HG03159 (cell line): ENCODE measurements at regions not wholly inside any gene's neighbourhood (a gene's known extent, or its start where the extent isn't known, plus 50 kb on each side); places are given as distances from the start of the nearest gene placed in this dataset.
"Not testable (repeated sequence)": the region's sequence is repeated elsewhere in the genome, so short reads cannot be mapped to it uniquely, and the experiment has no call there.

Experiments
- ATAC-seq: cut with Tn5 transposase; IDR thresholded peaks from one replicate; pipeline ENCODE4 v1.9.1; 2021; ENCODE audit warnings: mild to moderate bottlenecking, moderate library complexity; ENCODE audit not compliant: unreplicated experiment

DNA sequence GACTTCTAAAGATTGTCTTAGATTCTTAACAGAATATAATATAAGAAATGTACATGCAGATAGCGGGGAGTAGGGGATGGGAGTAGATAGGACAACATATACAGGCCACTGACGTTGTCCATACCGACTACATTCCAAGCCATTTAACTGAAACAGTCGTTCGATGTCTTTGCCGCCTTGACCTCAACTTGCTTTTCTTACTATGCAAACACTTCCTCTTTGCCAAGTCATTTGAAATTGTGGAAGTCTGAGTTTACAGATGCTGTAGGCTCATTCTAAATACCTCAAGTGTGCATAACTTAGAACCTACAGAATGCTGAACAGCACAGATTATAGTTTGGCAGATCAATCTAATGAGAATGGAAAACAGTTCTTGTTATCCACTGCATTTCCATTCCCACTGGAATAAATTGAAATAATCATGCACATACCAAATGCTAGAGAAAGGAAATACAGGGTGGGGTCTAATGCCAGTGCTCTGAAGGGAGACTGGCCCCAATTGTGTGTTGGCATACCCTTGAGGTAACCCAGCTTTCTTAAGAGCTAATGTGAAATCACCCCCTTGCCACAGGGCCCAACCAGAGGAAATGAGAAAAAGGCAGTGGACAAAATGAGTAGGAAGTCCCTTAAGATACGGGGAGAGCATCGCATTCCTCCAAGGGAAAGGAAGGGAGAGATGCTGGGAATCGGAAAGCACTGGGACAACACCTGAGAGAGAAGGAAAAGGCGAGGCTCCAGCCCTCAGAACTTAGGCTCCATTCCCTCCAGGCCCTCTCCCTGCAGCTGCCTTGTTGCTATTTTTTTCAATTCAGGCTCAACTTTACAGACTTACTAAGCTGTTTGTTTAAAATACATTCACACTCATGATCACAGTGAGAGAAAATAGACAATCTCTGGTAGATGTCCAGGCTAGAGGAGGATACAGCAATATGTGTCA lies 380.9 kb upstream of the TMTC1 start:
- no peak for ATAC-seq

- ATAC-seq, result not testable (repeated sequence)
Observed at GRCh38 chr12:30156833-30157232, 373.1 kb upstream of the TMTC1 start.

GRCh38 chr12:30155001-30155730 lies 371.4 kb upstream of the TMTC1 start:
- ATAC-seq, result no peak

- no peak for ATAC-seq
Observed at GRCh38 chr12:30153981-30154380, 370.2 kb upstream of the TMTC1 start.

GRCh38 chr12:30152705-30153104 lies 369.0 kb upstream of the TMTC1 start:
- no peak for ATAC-seq

DNA sequence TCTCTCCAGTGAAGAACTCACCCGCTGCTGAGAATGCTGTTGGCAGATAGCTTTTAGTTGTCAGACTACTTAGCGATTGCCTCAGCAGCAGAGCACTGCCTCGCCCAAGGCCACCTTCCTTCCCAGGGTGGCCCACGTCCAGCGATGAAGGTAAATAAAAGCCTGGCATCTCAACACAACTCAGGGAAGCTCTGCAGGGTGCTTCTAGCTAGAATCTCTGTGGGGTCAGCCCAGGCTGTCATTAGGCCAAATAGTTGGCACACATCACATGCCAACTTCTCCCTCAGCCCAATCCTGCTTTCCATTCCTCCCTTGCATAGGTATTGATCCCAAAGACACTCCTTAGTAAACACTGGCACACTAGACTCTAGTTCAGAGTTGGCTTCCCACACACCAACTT lies 368.1 kb upstream of the TMTC1 start:
- ATAC-seq, result no peak

DNA sequence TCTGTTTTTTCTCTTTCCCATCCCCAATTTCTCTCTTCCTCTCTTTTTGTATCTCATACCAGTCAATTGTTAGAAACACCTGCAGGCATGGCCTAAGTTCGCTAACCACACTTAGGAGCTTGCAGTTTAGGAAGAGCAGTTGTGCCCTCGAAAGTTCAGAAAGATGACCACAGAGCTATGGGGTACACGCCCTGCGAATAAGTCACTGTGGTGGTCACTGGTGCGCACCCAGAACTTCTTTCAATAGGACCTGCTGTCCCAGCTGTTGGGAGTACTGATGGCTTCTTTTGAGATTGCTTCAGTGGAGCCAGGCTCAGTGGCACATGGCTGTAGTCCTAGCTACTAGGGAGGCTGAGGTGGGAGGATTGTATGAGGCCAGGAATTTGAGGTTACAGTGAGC lies 362.8 kb upstream of the TMTC1 start:
- ATAC-seq, result no peak

DNA sequence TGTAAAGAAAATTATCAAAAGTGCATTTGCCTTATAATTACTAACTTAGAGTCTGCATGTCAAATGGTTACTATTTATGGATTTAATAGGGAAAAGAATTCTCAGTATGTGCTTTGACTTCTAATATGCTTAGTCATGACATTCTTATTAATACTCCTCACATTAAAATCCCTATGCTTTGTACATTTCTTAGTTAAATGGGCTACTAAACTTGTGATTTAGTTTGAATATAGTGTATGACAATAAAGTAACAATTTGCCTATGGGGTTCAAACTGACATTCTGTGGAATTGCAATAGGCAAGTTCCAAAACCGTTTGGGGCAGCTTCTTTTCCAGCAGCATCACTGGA lies 361.9 kb upstream of the TMTC1 start:
- no peak for ATAC-seq

GRCh38 chr12:30144777-30145683 lies 361.3 kb upstream of the TMTC1 start:
- no peak for ATAC-seq

DNA sequence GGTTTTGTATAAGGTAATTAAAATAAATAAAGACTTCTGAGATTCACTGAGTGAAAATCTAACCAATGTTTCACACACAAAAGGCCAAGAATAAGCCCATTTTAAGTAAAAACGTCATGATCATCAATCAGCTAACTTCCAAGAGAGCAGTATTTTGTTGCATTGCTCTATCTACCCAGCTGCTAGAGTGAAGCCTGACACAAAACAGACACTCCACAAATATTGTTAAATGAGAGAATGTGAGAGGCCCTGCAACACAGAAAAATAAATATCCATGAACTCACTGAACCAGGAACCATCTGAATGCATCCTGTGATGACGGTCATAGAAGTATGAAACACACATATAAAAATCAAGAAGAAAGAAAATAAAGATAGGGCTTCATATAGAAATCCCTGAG lies 358.6 kb upstream of the TMTC1 start:
- no peak for ATAC-seq

GRCh38 chr12:30138483-30138882 lies 354.7 kb upstream of the TMTC1 start:
- no peak for ATAC-seq

GRCh38 chr12:30136696-30137095 lies 353.0 kb upstream of the TMTC1 start:
- ATAC-seq, result no peak

DNA sequence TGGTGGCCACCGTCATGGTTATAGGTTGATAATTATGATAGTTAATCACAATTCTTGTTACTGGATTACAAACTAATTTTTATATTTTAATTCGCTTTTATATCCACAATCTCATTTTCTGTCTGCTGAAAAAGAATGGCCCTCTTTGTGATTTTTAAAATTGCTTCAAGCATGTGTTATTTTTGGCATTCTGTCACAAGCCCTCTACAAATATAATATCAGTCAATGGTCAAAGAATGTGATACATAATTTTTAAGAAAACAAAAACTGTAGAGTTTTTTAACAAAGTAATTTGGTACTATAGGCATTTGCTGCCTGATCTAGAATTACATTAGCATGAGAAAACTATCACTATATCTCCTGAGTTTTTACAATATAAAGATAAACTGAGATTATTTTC lies 352.0 kb upstream of the TMTC1 start:
- ATAC-seq, result no peak

- no peak for ATAC-seq
Observed at GRCh38 chr12:30134229-30134628, 350.5 kb upstream of the TMTC1 start.

GRCh38 chr12:30126944-30127343 lies 343.2 kb upstream of the TMTC1 start:
- no peak for ATAC-seq

DNA sequence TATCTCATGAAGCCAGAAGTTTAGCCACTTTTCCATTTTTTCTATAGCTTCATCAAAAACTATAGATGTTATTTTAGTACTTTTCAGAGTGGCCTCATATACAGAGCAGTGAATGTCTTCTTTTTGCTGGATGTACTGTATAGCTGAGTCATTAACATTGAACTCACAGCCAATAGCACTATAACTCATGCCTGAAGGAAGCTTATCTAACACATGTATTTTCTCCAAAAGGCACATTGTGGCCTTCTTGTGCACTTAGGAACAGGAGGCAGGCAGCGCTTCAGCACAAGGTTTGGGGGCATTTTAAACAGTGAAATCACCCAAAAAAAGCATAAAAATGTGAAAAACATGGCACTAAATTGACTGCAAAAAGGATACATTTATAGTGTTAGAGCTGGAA lies 336.8 kb upstream of the TMTC1 start:
- no peak for ATAC-seq

DNA sequence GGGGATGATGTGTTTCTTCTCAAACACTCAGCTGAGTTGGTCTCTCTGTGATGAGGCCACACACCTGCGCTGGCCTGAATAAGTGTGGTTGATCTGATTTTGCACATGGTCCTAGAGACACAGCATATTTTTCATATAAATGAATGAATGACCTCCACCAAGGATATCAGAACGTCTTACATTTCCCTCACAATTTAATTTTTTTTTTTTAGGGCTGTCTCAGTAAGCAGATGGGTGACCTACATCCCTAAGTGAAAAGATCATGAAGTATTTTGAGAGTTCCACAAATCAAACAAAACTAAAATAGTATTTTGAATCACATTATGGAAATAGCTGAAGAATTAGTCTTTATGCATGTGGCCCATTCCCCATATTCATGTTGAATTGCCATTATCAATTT lies 333.7 kb upstream of the TMTC1 start:
- ATAC-seq, result no peak

DNA sequence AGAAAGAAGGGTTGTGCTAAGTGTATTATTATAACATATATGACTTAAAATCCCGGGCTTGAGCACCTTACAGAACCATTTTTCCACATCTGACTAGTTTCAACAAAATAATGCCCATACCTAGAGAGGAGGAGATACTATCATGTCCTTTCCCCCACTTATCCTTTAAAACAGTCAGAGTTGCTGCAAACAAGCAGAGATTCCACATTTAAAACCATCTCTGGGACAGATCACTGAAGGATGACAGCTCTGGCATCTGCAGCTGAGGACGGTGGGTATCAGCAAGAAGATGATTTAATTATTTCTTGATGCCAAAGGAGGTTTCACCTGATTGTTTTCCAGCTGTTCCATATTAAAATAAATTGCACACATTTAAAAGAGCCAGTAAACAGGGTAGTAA lies 328.0 kb upstream of the TMTC1 start:
- ATAC-seq, result no peak

GRCh38 chr12:30110958-30111586 lies 327.3 kb upstream of the TMTC1 start:
- no peak for ATAC-seq

DNA sequence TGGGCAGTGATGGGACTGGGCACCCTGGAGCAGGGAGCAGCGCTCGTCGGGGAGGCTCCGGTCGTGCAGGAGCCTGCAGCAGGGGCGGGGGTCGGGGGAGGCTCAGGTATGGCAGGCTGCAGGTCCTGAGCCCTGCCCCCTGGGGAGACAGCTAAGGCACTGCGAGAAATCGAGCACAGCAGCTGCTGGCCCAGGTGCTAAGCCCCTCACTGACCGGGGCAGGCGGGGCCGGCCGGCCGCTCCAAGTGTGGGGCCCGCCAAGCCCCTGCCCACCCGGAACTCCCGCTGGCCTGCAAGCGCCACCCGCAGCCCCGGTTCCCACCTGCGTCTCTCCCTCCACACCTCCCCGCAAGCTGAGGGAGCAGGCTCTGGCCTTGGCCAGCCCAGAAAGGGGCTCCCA lies 326.8 kb upstream of the TMTC1 start:
- ATAC-seq, result no peak

GRCh38 chr12:30108666-30109065 lies 324.9 kb upstream of the TMTC1 start:
- ATAC-seq, result no peak
